Mammary epithelial cell (primary cell): ENCODE measurements at regions not wholly inside any gene's neighbourhood (a gene's known extent, or its start where the extent isn't known, plus 50 kb on each side); places are given as distances from the start of the nearest gene placed in this dataset.

Experiments used
- EZH2 ChIP-seq: IDR thresholded peaks from 2 replicates; pipeline ENCODE4 v1.6.1; 2012; ENCODE audit warnings: low read length, inconsistent platforms, borderline replicate concordance
- TF ChIP-seq, protein P1 (sequence below), 2 donors: IDR thresholded peaks in 1 of 2; conservative IDR thresholded peaks in 1 of 2; 2 replicates each; pipeline ENCODE4 v1.5.1; 2011 to 2012; ENCODE audit warnings: inconsistent platforms in 2 of 2, low read length in 2 of 2, mild to moderate bottlenecking in 2 of 2, control low read depth in 1 of 2, low read depth in 1 of 2; ENCODE audit not compliant: insufficient read depth in 1 of 2; ENCODE audit errors: extremely low read depth in 1 of 2

DNA sequence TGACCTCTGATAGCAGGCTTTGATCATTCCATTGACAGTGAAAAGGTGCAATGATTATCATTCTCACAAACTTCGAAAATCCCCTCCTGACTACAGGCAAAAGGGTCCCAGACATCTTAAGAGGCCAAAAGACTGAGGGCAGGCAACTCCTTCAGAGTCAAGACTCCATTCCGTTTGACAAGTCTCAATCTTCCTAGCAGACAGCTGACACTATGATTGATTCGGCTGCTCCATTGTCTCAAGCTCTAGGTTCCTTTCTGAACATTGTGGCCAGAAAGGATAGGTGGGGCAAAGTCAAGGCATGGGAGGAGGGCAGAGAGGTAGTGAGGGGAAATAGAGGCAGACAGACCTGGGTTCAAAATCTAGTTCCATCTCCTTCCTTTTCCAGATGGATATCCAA, 53.7 kb upstream of the MAN1A2 start:
- TF ChIP-seq, protein P1, sequence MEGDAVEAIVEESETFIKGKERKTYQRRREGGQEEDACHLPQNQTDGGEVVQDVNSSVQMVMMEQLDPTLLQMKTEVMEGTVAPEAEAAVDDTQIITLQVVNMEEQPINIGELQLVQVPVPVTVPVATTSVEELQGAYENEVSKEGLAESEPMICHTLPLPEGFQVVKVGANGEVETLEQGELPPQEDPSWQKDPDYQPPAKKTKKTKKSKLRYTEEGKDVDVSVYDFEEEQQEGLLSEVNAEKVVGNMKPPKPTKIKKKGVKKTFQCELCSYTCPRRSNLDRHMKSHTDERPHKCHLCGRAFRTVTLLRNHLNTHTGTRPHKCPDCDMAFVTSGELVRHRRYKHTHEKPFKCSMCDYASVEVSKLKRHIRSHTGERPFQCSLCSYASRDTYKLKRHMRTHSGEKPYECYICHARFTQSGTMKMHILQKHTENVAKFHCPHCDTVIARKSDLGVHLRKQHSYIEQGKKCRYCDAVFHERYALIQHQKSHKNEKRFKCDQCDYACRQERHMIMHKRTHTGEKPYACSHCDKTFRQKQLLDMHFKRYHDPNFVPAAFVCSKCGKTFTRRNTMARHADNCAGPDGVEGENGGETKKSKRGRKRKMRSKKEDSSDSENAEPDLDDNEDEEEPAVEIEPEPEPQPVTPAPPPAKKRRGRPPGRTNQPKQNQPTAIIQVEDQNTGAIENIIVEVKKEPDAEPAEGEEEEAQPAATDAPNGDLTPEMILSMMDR (conservative IDR thresholded peaks at IDR 0.05 in 1 of 2, IDR thresholded peaks at IDR 0.05 in 1 of 2; ENCODE audit: extremely low read depth in 1 of 2, insufficient read depth in 1 of 2, low read depth in 1 of 2, low read length in 2 of 2): no peak
- no peak for TF ChIP-seq EZH2
